ENCODE measurements at regions not wholly inside any gene's neighbourhood (a gene's known extent, or its start where the extent isn't known, plus 50 kb on each side); places are given as distances from the start of the nearest gene placed in this dataset.
A peak's percentile ranks its signal among the peaks of the same experiment; 100 is the strongest.

GRCh38 chr7:10412422-10413019 is 561.2 kb upstream of the PHF14 start:
- TF ChIP-seq ZNF555 (tag by site-specific recombination; conservative IDR thresholded peaks at IDR 0.05) (no peak), ZNF521 (tag by site-specific recombination; IDR thresholded peaks at IDR 0.05) (no peak), ZNF366 (tag by site-specific recombination; conservative IDR thresholded peaks at IDR 0.05) (no peak), ZNF133 (tag by site-specific recombination; IDR thresholded peaks at IDR 0.05) (no peak), MYNN (tag by site-specific recombination; IDR thresholded peaks at IDR 0.05; ENCODE audit: borderline replicate concordance) (no peak), ZNF654 (tag by site-specific recombination; IDR thresholded peaks at IDR 0.05; ENCODE audit: low read depth) (peak; percentile 25)

Measured in HEK293 (cell line).